GM19467 (cell line): ENCODE measurements at regions not wholly inside any gene's neighbourhood (a gene's known extent, or its start where the extent isn't known, plus 50 kb on each side); places are given as distances from the start of the nearest gene placed in this dataset.

Experiments
- ATAC-seq: cut with Tn5 transposase; IDR thresholded peaks from one replicate; pipeline ENCODE4 v1.9.1; 2021; ENCODE audit warnings: mild to moderate bottlenecking, moderate library complexity; ENCODE audit not compliant: unreplicated experiment

GRCh38 chr3:144286235-144286910 lies 314.8 kb downstream of the DIPK2A start:
- ATAC-seq, result no peak

GRCh38 chr3:144287001-144287400 lies 315.4 kb downstream of the DIPK2A start:
- ATAC-seq, result no peak

GRCh38 chr3:144289057-144289456 lies 317.4 kb downstream of the DIPK2A start:
- no peak for ATAC-seq

- ATAC-seq, result peak; percentile 71
Measured at GRCh38 chr3:144294659-144295538, 323.3 kb downstream of the DIPK2A start.

- no peak for ATAC-seq
Measured at GRCh38 chr3:144295613-144296012, 324.0 kb downstream of the DIPK2A start.

GRCh38 chr3:144296808-144297207 lies 325.2 kb downstream of the DIPK2A start:
- ATAC-seq, result no peak

- no peak for ATAC-seq
Measured at GRCh38 chr3:144301863-144302262, 330.2 kb downstream of the DIPK2A start.

- ATAC-seq, result no peak
Measured at GRCh38 chr3:144307951-144308350, 336.3 kb downstream of the DIPK2A start.

- no peak for ATAC-seq
Measured at GRCh38 chr3:144308396-144308795, 336.8 kb downstream of the DIPK2A start.

- no peak for ATAC-seq
Measured at GRCh38 chr3:144312702-144313101, 341.1 kb downstream of the DIPK2A start.

GRCh38 chr3:144314946-144315345 lies 343.3 kb downstream of the DIPK2A start:
- no peak for ATAC-seq

- no peak for ATAC-seq
Measured at GRCh38 chr3:144317961-144318360, 346.3 kb downstream of the DIPK2A start.

GRCh38 chr3:144324076-144324475 lies 352.5 kb downstream of the DIPK2A start:
- no peak for ATAC-seq

- no peak for ATAC-seq
Measured at GRCh38 chr3:144332868-144333267, 361.2 kb downstream of the DIPK2A start.

- no peak for ATAC-seq
Measured at GRCh38 chr3:144341471-144341870, 369.8 kb downstream of the DIPK2A start.

- ATAC-seq, result no peak
Measured at GRCh38 chr3:144343343-144343742, 371.7 kb downstream of the DIPK2A start.

- no peak for ATAC-seq
Measured at GRCh38 chr3:144343777-144344176, 372.2 kb downstream of the DIPK2A start.

GRCh38 chr3:144344925-144345548 lies 373.4 kb downstream of the DIPK2A start:
- ATAC-seq, result no peak

- no peak for ATAC-seq
Measured at GRCh38 chr3:144350125-144350524, 378.5 kb downstream of the DIPK2A start.

- ATAC-seq, result no peak
Measured at GRCh38 chr3:144351011-144351410, 379.4 kb downstream of the DIPK2A start.

- ATAC-seq, result no peak
Measured at GRCh38 chr3:144351773-144352365, 380.2 kb downstream of the DIPK2A start.
